Uterus (tissue), 2 donors: ENCODE measurements at regions not wholly inside any gene's neighbourhood (a gene's known extent, or its start where the extent isn't known, plus 50 kb on each side); places are given as distances from the start of the nearest gene placed in this dataset.

Experiments
- POLR2A ChIP-seq, 2 donors: fragments of 450-650 bp; IDR thresholded peaks; one replicate each; pipeline ENCODE4 v1.6.1; 2016; ENCODE audit warnings: antibody characterized with exemption in 2 of 2, mild to moderate bottlenecking in 1 of 2, moderate library complexity in 1 of 2
- TF ChIP-seq, protein P1 (sequence below), 4 experiments: fragments of 200-600 bp in 2 of 4; fragments of 450-650 bp in 2 of 4; sonication (generic) in 2 of 4; IDR thresholded peaks; one replicate each; pipeline ENCODE4 v1.5.1; 2016 to 2019; ENCODE audit warnings: antibody characterized with exemption in 4 of 4, mild to moderate bottlenecking in 2 of 4, moderate library complexity in 1 of 4

DNA sequence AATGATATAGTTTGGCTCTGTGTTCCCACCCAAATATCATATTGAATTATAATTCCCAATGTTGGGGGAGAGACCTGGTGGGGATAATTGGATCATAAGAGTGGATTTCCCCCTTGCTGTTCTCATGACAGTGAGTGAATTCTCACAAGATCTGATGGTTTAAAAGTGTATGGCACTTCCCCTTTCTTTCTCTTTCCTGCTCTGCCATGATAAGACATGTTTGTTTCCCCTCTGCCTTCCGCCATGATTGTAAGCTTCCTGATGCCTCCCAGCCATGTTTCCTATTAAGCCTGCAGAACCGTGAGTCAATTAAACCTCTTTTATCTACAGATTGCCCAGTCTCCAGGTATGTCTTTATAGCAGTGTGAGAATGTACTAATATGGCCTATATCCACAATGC lies 126.7 kb upstream of the GMNC start:
- TF ChIP-seq, protein P1, sequence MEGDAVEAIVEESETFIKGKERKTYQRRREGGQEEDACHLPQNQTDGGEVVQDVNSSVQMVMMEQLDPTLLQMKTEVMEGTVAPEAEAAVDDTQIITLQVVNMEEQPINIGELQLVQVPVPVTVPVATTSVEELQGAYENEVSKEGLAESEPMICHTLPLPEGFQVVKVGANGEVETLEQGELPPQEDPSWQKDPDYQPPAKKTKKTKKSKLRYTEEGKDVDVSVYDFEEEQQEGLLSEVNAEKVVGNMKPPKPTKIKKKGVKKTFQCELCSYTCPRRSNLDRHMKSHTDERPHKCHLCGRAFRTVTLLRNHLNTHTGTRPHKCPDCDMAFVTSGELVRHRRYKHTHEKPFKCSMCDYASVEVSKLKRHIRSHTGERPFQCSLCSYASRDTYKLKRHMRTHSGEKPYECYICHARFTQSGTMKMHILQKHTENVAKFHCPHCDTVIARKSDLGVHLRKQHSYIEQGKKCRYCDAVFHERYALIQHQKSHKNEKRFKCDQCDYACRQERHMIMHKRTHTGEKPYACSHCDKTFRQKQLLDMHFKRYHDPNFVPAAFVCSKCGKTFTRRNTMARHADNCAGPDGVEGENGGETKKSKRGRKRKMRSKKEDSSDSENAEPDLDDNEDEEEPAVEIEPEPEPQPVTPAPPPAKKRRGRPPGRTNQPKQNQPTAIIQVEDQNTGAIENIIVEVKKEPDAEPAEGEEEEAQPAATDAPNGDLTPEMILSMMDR (IDR thresholded peaks at IDR 0.05), result no peak
- no peak for TF ChIP-seq POLR2A (IDR thresholded peaks at IDR 0.05)
